WTC11 (cell line): ENCODE measurements at regions not wholly inside any gene's neighbourhood (a gene's known extent, or its start where the extent isn't known, plus 50 kb on each side); places are given as distances from the start of the nearest gene placed in this dataset.
A peak's percentile ranks its signal among the peaks of the same experiment; 100 is the strongest.
"Not testable (repeated sequence)": the region's sequence is repeated elsewhere in the genome, so short reads cannot be mapped to it uniquely, and the experiment has no call there.

Source experiments
- ATAC-seq: fragments of 200-7000 bp; cut with Tn5 transposase; 2 replicates; pipeline ENCODE4 v1.10.0; 2021; ENCODE audit warnings: mild to moderate bottlenecking, moderate library complexity
- CTCF ChIA-PET: fragments of 300-600 bp; sonication (Branson Sonifier 250); formaldehyde crosslinking; loops from one replicate; lab custom pipeline; 2021; ENCODE audit warnings: antibody characterized with exemption; lab: Charles Lee
- POLR2A ChIA-PET: fragments of 350-600 bp; sonication (Branson Sonifier 250); formaldehyde crosslinking; loops from one replicate; lab custom pipeline; 2021; ENCODE audit warnings: antibody characterized with exemption; lab: Charles Lee
- DNase-seq: peaks from one replicate; pipeline ENCODE4 v3.0.0; 2021; ENCODE audit warnings: low spot score
- H3K27ac Mint-ChIP-seq: 2 replicates; pipeline ENCODE4 v1.8.0; 2021; ENCODE audit warnings: mixed read lengths
- H3K27me3 Mint-ChIP-seq: 2 replicates; pipeline ENCODE4 v1.8.0; 2021; ENCODE audit warnings: low read depth, mild to moderate bottlenecking, moderate library complexity, mixed read lengths
- H3K36me3 Mint-ChIP-seq: 2 replicates; pipeline ENCODE4 v1.8.0; 2021; ENCODE audit warnings: mixed read lengths
- H3K4me1 Mint-ChIP-seq: 2 replicates; pipeline ENCODE4 v1.8.0; 2022; ENCODE audit warnings: mixed read lengths
- H3K4me3 Mint-ChIP-seq: 2 replicates; pipeline ENCODE4 v1.8.0; 2021; ENCODE audit warnings: mild to moderate bottlenecking, moderate library complexity, mixed read lengths
- H3K9me3 Mint-ChIP-seq: 2 replicates; pipeline ENCODE4 v1.8.0; 2021; ENCODE audit warnings: mixed read lengths
- ESRRA ChIP-seq: sonication (generic); formaldehyde crosslinking; IDR thresholded peaks from 2 replicates; pipeline ENCODE4 v1.8.1; 2022; ENCODE audit warnings: mild to moderate bottlenecking, missing genetic modification reagents, borderline replicate concordance
- TEAD1 ChIP-seq: sonication (generic); formaldehyde crosslinking; IDR thresholded peaks from 2 replicates; pipeline ENCODE4 v1.8.0; 2022; ENCODE audit warnings: mild to moderate bottlenecking, missing genetic modification reagents
- USF1 ChIP-seq: sonication (generic); formaldehyde crosslinking; IDR thresholded peaks from 2 replicates; pipeline ENCODE4 v1.8.0; 2022; ENCODE audit warnings: mild to moderate bottlenecking, missing genetic modification reagents
- USF2 ChIP-seq: sonication (generic); formaldehyde crosslinking; IDR thresholded peaks from 2 replicates; pipeline ENCODE4 v1.8.1; 2023; ENCODE audit warnings: mild to moderate bottlenecking, missing genetic modification reagents, moderate library complexity
- ZBTB43 ChIP-seq: sonication (generic); formaldehyde crosslinking; IDR thresholded peaks from 2 replicates; pipeline ENCODE4 v1.8.1; 2023; ENCODE audit warnings: mild to moderate bottlenecking, missing genetic modification reagents
- ZNF425 ChIP-seq: fragments of 250-450 bp; sonication (Bioruptor Pico); conservative IDR thresholded peaks from 2 replicates; pipeline ENCODE4 v1.9.0; 2021; ENCODE audit warnings: mild to moderate bottlenecking
- TF ChIP-seq, protein P1 (sequence below): sonication (generic); formaldehyde crosslinking; IDR thresholded peaks from 2 replicates; pipeline ENCODE4 v1.8.1; 2022; ENCODE audit warnings: mild to moderate bottlenecking, moderate library complexity, missing genetic modification reagents

DNA sequence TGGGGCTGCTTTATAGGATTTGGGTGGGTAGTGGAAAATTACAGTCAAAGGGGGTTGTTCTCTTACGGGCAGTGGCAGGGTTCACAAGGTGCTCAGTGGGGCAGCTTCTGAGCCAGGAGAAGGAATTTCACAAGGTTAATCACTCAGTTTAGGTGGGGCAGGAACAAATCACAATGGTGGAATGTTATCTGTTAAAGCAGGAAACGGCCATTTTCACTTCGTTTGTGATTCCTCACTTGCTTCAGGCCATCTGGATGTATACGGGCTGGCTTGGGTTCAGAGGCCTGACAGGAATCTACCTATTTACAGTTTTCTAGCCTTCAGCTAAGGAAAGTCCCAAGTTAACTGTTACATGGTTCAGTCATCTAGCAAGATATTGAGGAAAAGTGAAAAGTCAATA is 1003.5 kb downstream of the STPG2 start:
- peaks cover 36% of the 10 kb centered on the region for H3K9me3 Mint-ChIP-seq
- peaks cover 47% of the 10 kb centered on the region for H3K36me3 Mint-ChIP-seq
- H3K27ac Mint-ChIP-seq = peak overlapping the region; percentile 88

DNA sequence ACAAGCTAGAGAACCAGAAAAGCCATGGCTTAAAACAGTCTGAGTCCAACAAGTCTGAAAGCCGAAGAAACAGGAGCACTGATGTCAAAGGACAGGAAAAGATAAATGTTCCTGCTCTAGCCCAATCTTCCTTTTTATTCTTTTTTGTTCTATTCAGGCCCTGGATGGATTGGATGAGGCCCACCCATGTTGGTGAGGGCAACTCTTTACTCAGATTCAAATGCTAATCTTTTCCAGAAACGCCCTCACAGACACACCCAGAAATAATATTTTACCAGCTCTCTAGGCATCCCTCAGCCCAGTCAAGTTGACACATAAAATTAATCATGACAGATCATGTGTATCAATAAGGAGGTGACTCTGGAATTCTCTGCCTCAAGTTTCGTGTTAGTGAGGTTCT is 1002.7 kb downstream of the STPG2 start:
- Mint-ChIP-seq H3K36me3 (peaks cover 46% of the 10 kb centered on the region), H3K4me1 (peaks cover 82% of the 10 kb centered on the region), H3K9me3 (peaks cover 38% of the 10 kb centered on the region), H3K27ac (peak overlapping the region; percentile 96), H3K27me3 (peaks cover 7% of the 10 kb centered on the region; the same call in 1 of the 2 replicates), H3K4me3 (peak overlapping the region; percentile 69)
- ChIA-PET POLR2A (no interaction called here), CTCF (no interaction called here)
- DNase-seq = no peak
- ATAC-seq = no peak
- TF ChIP-seq ZNF425 (CRISPR knock-in tag) (no peak), USF2 (no peak), ZBTB43 (CRISPR knock-in tag) (no peak)
- TF ChIP-seq, protein P1, sequence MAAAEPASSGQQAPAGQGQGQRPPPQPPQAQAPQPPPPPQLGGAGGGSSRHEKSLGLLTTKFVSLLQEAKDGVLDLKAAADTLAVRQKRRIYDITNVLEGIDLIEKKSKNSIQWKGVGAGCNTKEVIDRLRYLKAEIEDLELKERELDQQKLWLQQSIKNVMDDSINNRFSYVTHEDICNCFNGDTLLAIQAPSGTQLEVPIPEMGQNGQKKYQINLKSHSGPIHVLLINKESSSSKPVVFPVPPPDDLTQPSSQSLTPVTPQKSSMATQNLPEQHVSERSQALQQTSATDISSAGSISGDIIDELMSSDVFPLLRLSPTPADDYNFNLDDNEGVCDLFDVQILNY (CRISPR knock-in tag) = no peak

More for the DNA sequence above, 1003.5 kb downstream of the STPG2 start:
- no peak for ATAC-seq
- CTCF ChIA-PET = no interaction called here
- Mint-ChIP-seq H3K27me3 (peaks cover 7% of the 10 kb centered on the region; the same call in 1 of the 2 replicates), H3K4me3 (peak overlapping the region; percentile 36), H3K4me1 (peaks cover 81% of the 10 kb centered on the region)
- TF ChIP-seq ESRRA = no peak
- TF ChIP-seq USF1 (CRISPR knock-in tag) = no peak
- POLR2A ChIA-PET = no interaction called here
- no peak for DNase-seq

DNA sequence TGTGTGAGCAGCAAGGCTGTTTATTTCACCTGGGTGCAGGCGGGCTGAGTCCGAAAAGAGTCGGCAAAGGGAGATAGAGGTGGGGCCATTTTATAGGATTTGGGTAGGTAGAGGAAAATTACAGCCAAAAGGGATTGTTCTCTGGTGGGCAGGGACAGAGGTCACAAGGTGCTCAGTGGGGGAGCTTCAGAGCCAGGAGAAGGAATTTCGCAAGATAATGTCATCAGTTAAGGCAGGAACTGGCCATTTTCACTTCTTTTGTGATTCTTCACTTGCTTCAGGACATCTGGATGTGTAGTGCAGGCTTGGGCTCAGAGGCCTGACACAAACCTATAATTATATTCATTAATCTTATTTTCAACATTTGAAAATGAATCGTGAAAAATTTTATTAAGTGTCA is 1001.9 kb downstream of the STPG2 start:
- H3K9me3 Mint-ChIP-seq = peaks cover 38% of the 10 kb centered on the region

More for the DNA sequence above, 1001.9 kb downstream of the STPG2 start:
- CTCF ChIA-PET = interaction anchor here (2.3 kb wide), 1 partner anchor 11 kb away, joined by 8 read pairs; no protein-coding TSS in a partner anchor
- H3K27me3 Mint-ChIP-seq, POLR2A ChIA-PET: not testable (repeated sequence)
- TF ChIP-seq TEAD1 (CRISPR knock-in tag) = peak; percentile 79; the same call in 1 of the 2 replicates
- peak; percentile 46; the same call in 1 of the 2 replicates for TF ChIP-seq ZBTB43 (CRISPR knock-in tag)
- TF ChIP-seq USF2 = peak; percentile 37; the same call in 1 of the 2 replicates
- peaks cover 81% of the 10 kb centered on the region for H3K4me1 Mint-ChIP-seq
- ATAC-seq (peak; percentile 23), DNase-seq (peak; percentile 36)
- peak overlapping the region; percentile 69 for H3K4me3 Mint-ChIP-seq
- peaks cover 41% of the 10 kb centered on the region for H3K36me3 Mint-ChIP-seq
- peak overlapping the region; percentile 90 for H3K27ac Mint-ChIP-seq
